HEK293 (cell line): ENCODE measurements at regions not wholly inside any gene's neighbourhood (a gene's known extent, or its start where the extent isn't known, plus 50 kb on each side); places are given as distances from the start of the nearest gene placed in this dataset.
A peak's percentile ranks its signal among the peaks of the same experiment; 100 is the strongest.

Experiments
- CTCF ChIA-PET: fragments of 350-600 bp; formaldehyde crosslinking; extraction: SDS; loops from one replicate; lab custom pipeline; 2021; ENCODE audit warnings: antibody characterized with exemption; lab: Yijun Ruan, JAX
- POLR2A ChIA-PET: fragments of 300-600 bp; formaldehyde crosslinking; extraction: SDS; loops from one replicate; lab custom pipeline; 2020; ENCODE audit warnings: antibody characterized with exemption, inconsistent platforms; lab: Yijun Ruan, JAX
- H3K27ac ChIP-seq: fragments of 200-500 bp; sonication (Bioruptor generic); 2 replicates; pipeline ENCODE4 v1.5.1; 2014; ENCODE audit warnings: low read depth, low read length, control low read depth, inconsistent platforms; ENCODE audit errors: extremely low read depth
- H3K36me3 ChIP-seq, 2 experiments: fragments of 200-500 bp in 1 of 2; sonication (Bioruptor generic) in 1 of 2; 1 replicate in 1 of 2; 2 replicates in 1 of 2; pipeline ENCODE4 v1.5.1; 2014 to 2017; ENCODE audit warnings: inconsistent platforms in 2 of 2, low read length in 2 of 2; ENCODE audit not compliant: control insufficient read depth in 2 of 2, insufficient read depth in 1 of 2
- H3K4me1 ChIP-seq: fragments of 200-500 bp; sonication (Bioruptor generic); 2 replicates; pipeline ENCODE4 v1.5.1; 2014; ENCODE audit warnings: mild to moderate bottlenecking, low read length, inconsistent platforms; ENCODE audit not compliant: control insufficient read depth, insufficient read depth
- H3K4me3 ChIP-seq: 2 replicates; pipeline ENCODE4 v1.5.1; 2011; ENCODE audit warnings: low read depth, mild to moderate bottlenecking, control low read depth, low read length, moderate library complexity
- H3K9me3 ChIP-seq: fragments of 200-500 bp; sonication (Bioruptor generic); 2 replicates; pipeline ENCODE4 v1.5.1; 2014; ENCODE audit warnings: low read depth, low read length, inconsistent platforms; ENCODE audit not compliant: control insufficient read depth, insufficient read depth
- EGR2 ChIP-seq: fragments of 450-650 bp; formaldehyde crosslinking; IDR thresholded peaks from 2 replicates; pipeline ENCODE4 v1.5.1; 2016; ENCODE audit warnings: low read depth, missing biosample characterization, missing genetic modification characterization
- GLI4 ChIP-seq: fragments of 450-650 bp; formaldehyde crosslinking; IDR thresholded peaks from 2 replicates; pipeline ENCODE4 v1.5.1; 2016; ENCODE audit warnings: missing biosample characterization, missing genetic modification characterization
- PRDM10 ChIP-seq: fragments of 450-650 bp; formaldehyde crosslinking; IDR thresholded peaks from 2 replicates; pipeline ENCODE4 v1.5.1; 2016; ENCODE audit warnings: missing biosample characterization, missing genetic modification characterization
- TRIM28 ChIP-seq: IDR thresholded peaks from 2 replicates; pipeline ENCODE4 v1.6.1; 2011; ENCODE audit warnings: low read length, control low read depth, borderline replicate concordance
- ZBTB10 ChIP-seq: fragments of 450-650 bp; formaldehyde crosslinking; IDR thresholded peaks from 2 replicates; pipeline ENCODE4 v1.5.1; 2016; ENCODE audit warnings: missing biosample characterization, missing genetic modification characterization
- ZBTB11 ChIP-seq: fragments of 450-650 bp; formaldehyde crosslinking; conservative IDR thresholded peaks from 2 replicates; pipeline ENCODE4 v1.5.1; 2016; ENCODE audit warnings: low read depth, missing biosample characterization, missing genetic modification characterization
- ZBTB20 ChIP-seq: fragments of 450-650 bp; formaldehyde crosslinking; IDR thresholded peaks from 2 replicates; pipeline ENCODE4 v1.5.1; 2016; ENCODE audit warnings: missing biosample characterization, missing genetic modification characterization
- ZBTB48 ChIP-seq: fragments of 450-650 bp; formaldehyde crosslinking; IDR thresholded peaks from 2 replicates; pipeline ENCODE4 v1.5.1; 2016; ENCODE audit warnings: missing biosample characterization, missing genetic modification characterization
- ZFHX2 ChIP-seq: fragments of 450-650 bp; formaldehyde crosslinking; conservative IDR thresholded peaks from 2 replicates; pipeline ENCODE4 v1.5.1; 2016; ENCODE audit warnings: missing biosample characterization, missing genetic modification characterization
- ZNF138 ChIP-seq: fragments of 450-650 bp; formaldehyde crosslinking; IDR thresholded peaks from 2 replicates; pipeline ENCODE4 v1.5.1; 2016; ENCODE audit warnings: missing biosample characterization, missing genetic modification characterization, borderline replicate concordance
- ZNF510 ChIP-seq: fragments of 450-650 bp; formaldehyde crosslinking; IDR thresholded peaks from 2 replicates; pipeline ENCODE4 v1.5.1; 2018; ENCODE audit warnings: mild to moderate bottlenecking, missing genetic modification characterization, missing biosample characterization; ENCODE audit not compliant: insufficient replicate concordance
- ZNF600 ChIP-seq: fragments of 450-650 bp; formaldehyde crosslinking; IDR thresholded peaks from 2 replicates; pipeline ENCODE4 v1.5.1; 2016; ENCODE audit warnings: missing biosample characterization, missing genetic modification characterization
- ZNF792 ChIP-seq: fragments of 450-650 bp; formaldehyde crosslinking; IDR thresholded peaks from 2 replicates; pipeline ENCODE4 v1.5.1; 2016; ENCODE audit warnings: missing biosample characterization, missing genetic modification characterization
- ZXDB ChIP-seq: fragments of 450-650 bp; formaldehyde crosslinking; IDR thresholded peaks from 2 replicates; pipeline ENCODE4 v1.5.1; 2016; ENCODE audit warnings: missing biosample characterization, missing genetic modification characterization
- TF ChIP-seq, protein P1 (sequence below): fragments of 450-650 bp; formaldehyde crosslinking; IDR thresholded peaks from 2 replicates; pipeline ENCODE4 v1.5.1; 2017; ENCODE audit warnings: missing biosample characterization, missing genetic modification characterization
- TF ChIP-seq, protein P2 (sequence below): fragments of 450-650 bp; formaldehyde crosslinking; IDR thresholded peaks from 2 replicates; pipeline ENCODE4 v1.5.1; 2017; ENCODE audit warnings: missing biosample characterization, missing genetic modification characterization

GRCh38 chr1:47684964-47685762 is 247.3 kb downstream of the FOXD2 start (continued):
- no peak for TF ChIP-seq ZBTB48 (tag by site-specific recombination)
- TF ChIP-seq, all 188 proteins: peak for 26

- CTCF ChIA-PET, result interaction anchor here (0.7 to 1.7 kb wide), 5 partner anchors 23 to 1185 kb away, joined by 3 to 7 read pairs (median 3); partner anchors contain the start of gene FOXD2
- POLR2A ChIA-PET, result interaction anchor here (0.7 kb wide), 1 partner anchor 248 kb away, joined by 3 read pairs; the partner anchor contains the start of gene FOXD2
- TF ChIP-seq PRDM10, result no peak
- no peak for TF ChIP-seq ZBTB10 (tag by site-specific recombination)
- TF ChIP-seq GLI4, result no peak
- TF ChIP-seq ZNF792 (tag by site-specific recombination), result no peak
- no peak for TF ChIP-seq ZNF138 (tag by site-specific recombination)
- TF ChIP-seq, all 188 proteins: peak for 0
- Histone ChIP-seq H3K9me3 (no peaks in the 10 kb centered on the region), H3K27ac (no peak overlapping the region), H3K36me3 (no peaks in the 10 kb centered on the region), H3K4me1 (peaks cover 33% of the 10 kb centered on the region), H3K4me3 (no peak overlapping the region)
These were observed 247.9 kb downstream of the FOXD2 start for GRCh38 chr1:47685763-47686066.

DNA sequence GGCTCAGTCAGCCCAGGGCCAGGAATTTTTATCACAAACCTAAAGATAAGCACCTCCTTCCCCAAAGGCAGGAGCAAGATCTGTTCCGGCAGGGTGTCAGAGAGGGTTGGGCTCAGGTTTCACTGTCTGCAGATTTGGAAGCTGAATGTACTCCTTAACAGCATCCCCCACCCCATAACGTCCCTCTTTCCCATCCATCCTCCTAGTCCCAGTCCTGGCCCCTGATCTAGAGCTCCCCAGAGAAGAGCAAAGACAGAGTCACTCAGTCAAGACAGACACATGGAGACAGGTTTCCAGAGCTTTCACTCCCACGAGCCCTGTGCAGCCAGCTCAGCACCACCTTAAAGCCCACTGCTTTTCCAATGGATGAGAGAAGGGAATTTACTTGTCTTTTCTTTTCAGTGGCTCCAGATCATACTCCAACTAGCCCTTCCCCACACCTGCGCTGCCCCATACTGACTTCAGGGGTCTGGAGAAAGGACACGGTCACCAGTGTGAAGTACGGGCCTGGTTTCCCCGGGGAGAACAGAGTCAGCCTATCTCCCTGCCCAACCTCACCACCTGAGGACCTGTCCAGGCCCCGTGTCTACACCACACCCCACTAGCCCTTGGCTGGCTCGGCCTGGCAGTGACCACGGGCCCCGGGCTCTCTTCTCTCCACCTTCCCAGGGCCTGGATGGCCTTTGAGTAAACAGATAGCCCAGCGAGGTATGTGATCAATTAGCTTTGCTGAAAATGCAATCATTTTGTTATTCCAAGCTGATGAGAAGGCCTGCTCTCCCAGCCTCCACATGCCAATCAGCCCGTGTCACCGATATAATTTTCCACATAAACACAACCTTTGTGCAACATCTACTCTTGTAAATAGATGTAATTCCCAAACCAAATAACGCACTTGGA is 249.1 kb downstream of the FOXD2 start:
- peak overlapping the region; percentile 37; the same call in 1 of the 2 replicates for H3K27ac ChIP-seq
- CTCF ChIA-PET, result interaction anchor here (0.6 to 1.5 kb wide), 4 partner anchors 10 to 1337 kb away, joined by 3 to 5 read pairs (median 4); no protein-coding TSS in a partner anchor
- no peaks in the 10 kb centered on the region for H3K9me3 ChIP-seq
- H3K36me3 ChIP-seq, result no peaks in the 10 kb centered on the region
- H3K4me1 ChIP-seq, result peaks cover 33% of the 10 kb centered on the region
- no peak overlapping the region for H3K4me3 ChIP-seq
- POLR2A ChIA-PET, result no interaction called here
- TF ChIP-seq ZBTB11 (tag by site-specific recombination), result no peak
- TF ChIP-seq, protein P1, sequence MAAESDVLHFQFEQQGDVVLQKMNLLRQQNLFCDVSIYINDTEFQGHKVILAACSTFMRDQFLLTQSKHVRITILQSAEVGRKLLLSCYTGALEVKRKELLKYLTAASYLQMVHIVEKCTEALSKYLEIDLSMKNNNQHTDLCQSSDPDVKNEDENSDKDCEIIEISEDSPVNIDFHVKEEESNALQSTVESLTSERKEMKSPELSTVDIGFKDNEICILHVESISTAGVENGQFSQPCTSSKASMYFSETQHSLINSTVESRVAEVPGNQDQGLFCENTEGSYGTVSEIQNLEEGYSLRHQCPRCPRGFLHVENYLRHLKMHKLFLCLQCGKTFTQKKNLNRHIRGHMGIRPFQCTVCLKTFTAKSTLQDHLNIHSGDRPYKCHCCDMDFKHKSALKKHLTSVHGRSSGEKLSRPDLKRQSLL (tag by site-specific recombination), result peak; percentile 37; the same call in 1 of the 2 replicates
- no peak for TF ChIP-seq ZNF510 (tag by site-specific recombination)
- TF ChIP-seq, protein P2, sequence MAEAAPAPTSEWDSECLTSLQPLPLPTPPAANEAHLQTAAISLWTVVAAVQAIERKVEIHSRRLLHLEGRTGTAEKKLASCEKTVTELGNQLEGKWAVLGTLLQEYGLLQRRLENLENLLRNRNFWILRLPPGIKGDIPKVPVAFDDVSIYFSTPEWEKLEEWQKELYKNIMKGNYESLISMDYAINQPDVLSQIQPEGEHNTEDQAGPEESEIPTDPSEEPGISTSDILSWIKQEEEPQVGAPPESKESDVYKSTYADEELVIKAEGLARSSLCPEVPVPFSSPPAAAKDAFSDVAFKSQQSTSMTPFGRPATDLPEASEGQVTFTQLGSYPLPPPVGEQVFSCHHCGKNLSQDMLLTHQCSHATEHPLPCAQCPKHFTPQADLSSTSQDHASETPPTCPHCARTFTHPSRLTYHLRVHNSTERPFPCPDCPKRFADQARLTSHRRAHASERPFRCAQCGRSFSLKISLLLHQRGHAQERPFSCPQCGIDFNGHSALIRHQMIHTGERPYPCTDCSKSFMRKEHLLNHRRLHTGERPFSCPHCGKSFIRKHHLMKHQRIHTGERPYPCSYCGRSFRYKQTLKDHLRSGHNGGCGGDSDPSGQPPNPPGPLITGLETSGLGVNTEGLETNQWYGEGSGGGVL (tag by site-specific recombination), result no peak
- peak; percentile 32; the same call in 1 of the 2 replicates for TF ChIP-seq ZXDB (tag by site-specific recombination)
- peak; percentile 85 for TF ChIP-seq ZBTB20 (tag by site-specific recombination)
- peak; percentile 43; the same call in 1 of the 2 replicates for TF ChIP-seq EGR2
- TF ChIP-seq TRIM28, result peak; percentile 83; the same call in 1 of the 2 replicates
- TF ChIP-seq ZNF600, result peak; percentile 83
- peak; percentile 43 for TF ChIP-seq ZFHX2 (tag by site-specific recombination)
